ENCODE measurements at regions not wholly inside any gene's neighbourhood (a gene's known extent, or its start where the extent isn't known, plus 50 kb on each side); places are given as distances from the start of the nearest gene placed in this dataset.

GRCh38 chr6:137549106-137549505 lies 54.9 kb upstream of the OLIG3 start:
- Histone ChIP-seq H3K4me1 (ENCODE audit: control insufficient read depth in 4 of 4, insufficient read depth in 4 of 4, low read length in 3 of 4) (no peaks in the 10 kb centered on the region), H3K9me3 (ENCODE audit: control insufficient read depth in 4 of 4, low read length in 3 of 4) (no peaks in the 10 kb centered on the region), H3K36me3 (ENCODE audit: control insufficient read depth in 4 of 4, insufficient read depth in 3 of 4, low read depth in 1 of 4, low read length in 3 of 4) (no peaks in the 10 kb centered on the region), H3K9ac (ENCODE audit: low read depth in 1 of 2, low read length in 2 of 2) (no peak overlapping the region), H3K27me3 (ENCODE audit: control insufficient read depth in 4 of 4, insufficient read depth in 4 of 4, low read length in 3 of 4) (peaks cover 0 to 8% (median 0%) of the 10 kb centered on the region in 4 donors), H3K27ac (ENCODE audit: low read depth in 1 of 2, low read length in 2 of 2) (no peak overlapping the region), H3K4me3 (ENCODE audit: low read depth in 1 of 3, low read length in 3 of 3) (no peak overlapping the region)
- TF ChIP-seq REST (IDR thresholded peaks at IDR 0.05) (no peak), TAF1 (conservative IDR thresholded peaks at IDR 0.05) (no peak), CTCF (IDR thresholded peaks at IDR 0.05; ENCODE audit: low read depth, low read length, missing input control) (no peak), SP1 (IDR thresholded peaks at IDR 0.05) (no peak), RXRA (IDR thresholded peaks at IDR 0.05) (no peak), RAD21 (IDR thresholded peaks at IDR 0.05) (no peak), ATF3 (IDR thresholded peaks at IDR 0.05) (no peak), NR2F2 (IDR thresholded peaks at IDR 0.05) (no peak), MAX (IDR thresholded peaks at IDR 0.05) (no peak), EGR1 (IDR thresholded peaks at IDR 0.05; ENCODE audit: low read depth in 2 of 2) (no peak), GABPA (IDR thresholded peaks at IDR 0.05 in 1 of 2, conservative IDR thresholded peaks at IDR 0.05 in 1 of 2) (no peak), ZBTB33 (IDR thresholded peaks at IDR 0.05) (no peak), YY1 (IDR thresholded peaks at IDR 0.05) (no peak), HNF4G (IDR thresholded peaks at IDR 0.05) (no peak), FOXA2 (IDR thresholded peaks at IDR 0.05) (no peak)
- 60% methylated on average over 2 of the region's 2 CpGs for WGBS
- no peak for DNase-seq (ENCODE audit: low spot score)

- no peaks in the 10 kb centered on the region for H3K36me3 ChIP-seq (ENCODE audit: control insufficient read depth in 4 of 4, insufficient read depth in 3 of 4, low read depth in 1 of 4, low read length in 3 of 4)
- no peak overlapping the region for H3K9ac ChIP-seq (ENCODE audit: low read depth in 1 of 2, low read length in 2 of 2)
- no peaks in the 10 kb centered on the region for H3K4me1 ChIP-seq (ENCODE audit: control insufficient read depth in 4 of 4, insufficient read depth in 4 of 4, low read length in 3 of 4)
- TF ChIP-seq EGR1 (IDR thresholded peaks at IDR 0.05; ENCODE audit: low read depth in 2 of 2) (no peak), ATF3 (IDR thresholded peaks at IDR 0.05) (no peak), ZBTB33 (IDR thresholded peaks at IDR 0.05) (no peak), SP1 (IDR thresholded peaks at IDR 0.05) (no peak), RAD21 (IDR thresholded peaks at IDR 0.05) (no peak), TAF1 (conservative IDR thresholded peaks at IDR 0.05) (no peak), JUND (IDR thresholded peaks at IDR 0.05) (no peak), CTCF (IDR thresholded peaks at IDR 0.05; ENCODE audit: low read depth, low read length, missing input control) (no peak), RXRA (IDR thresholded peaks at IDR 0.05) (no peak)
- DNase-seq (ENCODE audit: low spot score), result no peak
- no peaks in the 10 kb centered on the region for H3K9me3 ChIP-seq (ENCODE audit: control insufficient read depth in 4 of 4, low read length in 3 of 4)
- H3K27ac ChIP-seq (ENCODE audit: low read depth in 1 of 2, low read length in 2 of 2), result no peak overlapping the region
- no peak overlapping the region for H3K4me3 ChIP-seq (ENCODE audit: low read depth in 1 of 3, low read length in 3 of 3)
- WGBS, result 42% methylated on average over 4 of the region's 4 CpGs
- H3K27me3 ChIP-seq (ENCODE audit: control insufficient read depth in 4 of 4, insufficient read depth in 4 of 4, low read length in 3 of 4), result peaks cover 0 to 5% (median 0%) of the 10 kb centered on the region in 4 donors
Observed at GRCh38 chr6:137550535-137550934, 56.3 kb upstream of the OLIG3 start.
